Thyroid gland (tissue), 4 donors: ENCODE measurements at regions not wholly inside any gene's neighbourhood (a gene's known extent, or its start where the extent isn't known, plus 50 kb on each side); places are given as distances from the start of the nearest gene placed in this dataset.

Experiments
- CTCF ChIP-seq, 6 experiments: fragments of 200-600 bp in 3 of 6; fragments of 450-650 bp in 3 of 6; sonication (generic) in 3 of 6; IDR thresholded peaks; one replicate each; pipeline ENCODE4 v1.5.1; 2016 to 2019; ENCODE audit warnings: antibody characterized with exemption in 6 of 6, mild to moderate bottlenecking in 2 of 6, inconsistent platforms in 1 of 6, moderate library complexity in 1 of 6
- POLR2A ChIP-seq, 2 donors: fragments of 450-650 bp; IDR thresholded peaks; one replicate each; pipeline ENCODE4 v1.6.1; 2017; ENCODE audit warnings: antibody characterized with exemption in 2 of 2, mild to moderate bottlenecking in 2 of 2, moderate library complexity in 1 of 2

- TF ChIP-seq POLR2A (IDR thresholded peaks at IDR 0.05) (no peak), CTCF (IDR thresholded peaks at IDR 0.05) (no peak)
These were observed 93.6 kb upstream of the ATP2B2 start for GRCh38 chr3:10599017-10599416.
